HEK293 (cell line): ENCODE measurements at regions not wholly inside any gene's neighbourhood (a gene's known extent, or its start where the extent isn't known, plus 50 kb on each side); places are given as distances from the start of the nearest gene placed in this dataset.

Source experiments
- CTCF ChIA-PET: fragments of 350-600 bp; formaldehyde crosslinking; extraction: SDS; loops from one replicate; lab custom pipeline; 2021; ENCODE audit warnings: antibody characterized with exemption; lab: Yijun Ruan, JAX
- POLR2A ChIA-PET: fragments of 300-600 bp; formaldehyde crosslinking; extraction: SDS; loops from one replicate; lab custom pipeline; 2020; ENCODE audit warnings: antibody characterized with exemption, inconsistent platforms; lab: Yijun Ruan, JAX
- H3K27ac ChIP-seq: fragments of 200-500 bp; sonication (Bioruptor generic); 2 replicates; pipeline ENCODE4 v1.5.1; 2014; ENCODE audit warnings: low read depth, low read length, control low read depth, inconsistent platforms; ENCODE audit errors: extremely low read depth
- H3K36me3 ChIP-seq, 2 experiments: fragments of 200-500 bp in 1 of 2; sonication (Bioruptor generic) in 1 of 2; 1 replicate in 1 of 2; 2 replicates in 1 of 2; pipeline ENCODE4 v1.5.1; 2014 to 2017; ENCODE audit warnings: inconsistent platforms in 2 of 2, low read length in 2 of 2; ENCODE audit not compliant: control insufficient read depth in 2 of 2, insufficient read depth in 1 of 2
- H3K4me1 ChIP-seq: fragments of 200-500 bp; sonication (Bioruptor generic); 2 replicates; pipeline ENCODE4 v1.5.1; 2014; ENCODE audit warnings: mild to moderate bottlenecking, low read length, inconsistent platforms; ENCODE audit not compliant: control insufficient read depth, insufficient read depth
- H3K4me3 ChIP-seq: 2 replicates; pipeline ENCODE4 v1.5.1; 2011; ENCODE audit warnings: low read depth, mild to moderate bottlenecking, control low read depth, low read length, moderate library complexity
- H3K9me3 ChIP-seq: fragments of 200-500 bp; sonication (Bioruptor generic); 2 replicates; pipeline ENCODE4 v1.5.1; 2014; ENCODE audit warnings: low read depth, low read length, inconsistent platforms; ENCODE audit not compliant: control insufficient read depth, insufficient read depth
- HOXD13 ChIP-seq: sonication (generic); formaldehyde crosslinking; IDR thresholded peaks from 2 replicates; pipeline ENCODE4 v1.8.0; 2022; ENCODE audit warnings: missing genetic modification reagents, borderline replicate concordance
- SP7 ChIP-seq: fragments of 450-650 bp; formaldehyde crosslinking; IDR thresholded peaks from 2 replicates; pipeline ENCODE4 v1.5.1; 2016; ENCODE audit warnings: missing biosample characterization, missing genetic modification characterization
- YY1 ChIP-seq: fragments of 450-650 bp; formaldehyde crosslinking; IDR thresholded peaks from 2 replicates; pipeline ENCODE4 v1.5.1; 2018; ENCODE audit warnings: missing biosample characterization, missing genetic modification characterization
- ZBTB10 ChIP-seq: fragments of 450-650 bp; formaldehyde crosslinking; IDR thresholded peaks from 2 replicates; pipeline ENCODE4 v1.5.1; 2016; ENCODE audit warnings: missing biosample characterization, missing genetic modification characterization
- ZBTB21 ChIP-seq: fragments of 450-650 bp; formaldehyde crosslinking; IDR thresholded peaks from 2 replicates; pipeline ENCODE4 v1.5.1; 2017; ENCODE audit warnings: missing biosample characterization, missing genetic modification characterization
- ZFHX2 ChIP-seq: fragments of 450-650 bp; formaldehyde crosslinking; conservative IDR thresholded peaks from 2 replicates; pipeline ENCODE4 v1.5.1; 2016; ENCODE audit warnings: missing biosample characterization, missing genetic modification characterization
- ZFP3 ChIP-seq: fragments of 450-650 bp; formaldehyde crosslinking; IDR thresholded peaks from 2 replicates; pipeline ENCODE4 v1.5.1; 2016; ENCODE audit warnings: low read depth, missing biosample characterization, missing genetic modification characterization
- ZFP69B ChIP-seq: fragments of 450-650 bp; formaldehyde crosslinking; IDR thresholded peaks from 2 replicates; pipeline ENCODE4 v1.5.1; 2016; ENCODE audit warnings: missing biosample characterization, missing genetic modification characterization
- ZNF148 ChIP-seq: fragments of 450-650 bp; formaldehyde crosslinking; IDR thresholded peaks from 2 replicates; pipeline ENCODE4 v1.5.0; 2017; ENCODE audit warnings: missing biosample characterization, missing genetic modification characterization, borderline replicate concordance
- ZNF174 ChIP-seq: fragments of 450-650 bp; formaldehyde crosslinking; IDR thresholded peaks from 2 replicates; pipeline ENCODE4 v1.5.0; 2017; ENCODE audit warnings: missing biosample characterization, mild to moderate bottlenecking, missing genetic modification characterization
- ZNF18 ChIP-seq: fragments of 450-650 bp; formaldehyde crosslinking; IDR thresholded peaks from 2 replicates; pipeline ENCODE4 v1.5.1; 2016; ENCODE audit warnings: missing biosample characterization, missing genetic modification characterization
- ZNF223 ChIP-seq: fragments of 450-650 bp; formaldehyde crosslinking; IDR thresholded peaks from 2 replicates; pipeline ENCODE4 v1.5.1; 2016; ENCODE audit warnings: missing biosample characterization, missing genetic modification characterization
- ZNF302 ChIP-seq: fragments of 450-650 bp; formaldehyde crosslinking; IDR thresholded peaks from 2 replicates; pipeline ENCODE4 v1.5.1; 2016; ENCODE audit warnings: missing biosample characterization, missing genetic modification characterization, low read depth
- ZNF354C ChIP-seq: fragments of 450-650 bp; formaldehyde crosslinking; IDR thresholded peaks from 2 replicates; pipeline ENCODE4 v1.5.1; 2016; ENCODE audit warnings: missing biosample characterization, missing genetic modification characterization, low read depth, borderline replicate concordance
- ZNF558 ChIP-seq: fragments of 450-650 bp; formaldehyde crosslinking; IDR thresholded peaks from 2 replicates; pipeline ENCODE4 v1.5.1; 2016; ENCODE audit warnings: missing biosample characterization, missing genetic modification characterization
- ZNF571 ChIP-seq: fragments of 450-650 bp; formaldehyde crosslinking; IDR thresholded peaks from 2 replicates; pipeline ENCODE4 v1.5.0; 2017; ENCODE audit warnings: missing biosample characterization, missing genetic modification characterization
- ZNF645 ChIP-seq: fragments of 450-650 bp; formaldehyde crosslinking; IDR thresholded peaks from 2 replicates; pipeline ENCODE4; 2016; ENCODE audit warnings: missing biosample characterization, missing genetic modification characterization
- ZSCAN23 ChIP-seq: fragments of 450-650 bp; formaldehyde crosslinking; IDR thresholded peaks from 2 replicates; pipeline ENCODE4 v1.5.1; 2016; ENCODE audit warnings: missing biosample characterization, missing genetic modification characterization
- ZSCAN4 ChIP-seq: fragments of 450-650 bp; formaldehyde crosslinking; IDR thresholded peaks from 2 replicates; pipeline ENCODE4 v1.5.1; 2017; ENCODE audit warnings: missing biosample characterization, missing genetic modification characterization

GRCh38 chr20:53707371-53708055, 113.9 kb upstream of the ZNF217 start:
- POLR2A ChIA-PET: interaction anchor here (0.7 kb wide), 1 partner anchor 192 kb away, joined by 3 read pairs; no protein-coding TSS in a partner anchor

More at GRCh38 chr20:53707371-53708055, 113.9 kb upstream of the ZNF217 start:
- Histone ChIP-seq H3K36me3 (no peaks in the 10 kb centered on the region), H3K27ac (no peak overlapping the region), H3K4me1 (no peaks in the 10 kb centered on the region), H3K9me3 (no peaks in the 10 kb centered on the region), H3K4me3 (no peak overlapping the region)
- peak; percentile 55; the same call in 1 of the 2 replicates for TF ChIP-seq ZNF18 (tag by site-specific recombination)
- TF ChIP-seq ZBTB10 (tag by site-specific recombination): peak; percentile 24; the same call in 1 of the 2 replicates
- TF ChIP-seq YY1 (tag by site-specific recombination): no peak
- no peak for TF ChIP-seq HOXD13 (CRISPR knock-in tag)
- TF ChIP-seq ZSCAN23 (tag by site-specific recombination): 0 out of 2 replicates have a peak, but pooled peaks have one; percentile 28
- TF ChIP-seq ZSCAN4 (tag by site-specific recombination): peak; percentile 99
- no peak for TF ChIP-seq ZBTB21
- 0 out of 2 replicates have a peak, but pooled peaks have one; percentile 5 for TF ChIP-seq ZFHX2 (tag by site-specific recombination)
- TF ChIP-seq ZNF174: no peak
- no peak for TF ChIP-seq ZNF223 (tag by site-specific recombination)
- no peak for TF ChIP-seq ZNF302 (tag by site-specific recombination)
- TF ChIP-seq ZFP3 (tag by site-specific recombination): no peak
- TF ChIP-seq ZNF645: 0 out of 2 replicates have a peak, but pooled peaks have one; percentile 56
- TF ChIP-seq ZNF558 (tag by site-specific recombination): no peak
- TF ChIP-seq SP7 (tag by site-specific recombination): peak; percentile 47
- TF ChIP-seq ZNF571 (tag by site-specific recombination): no peak
- no peak for TF ChIP-seq ZNF148
- TF ChIP-seq ZNF354C (tag by site-specific recombination): no peak
- TF ChIP-seq ZFP69B: no peak
- CTCF ChIA-PET: interaction anchor here (1.0 kb wide), 2 partner anchors 28 to 207 kb away, joined by 3 to 4 read pairs; no protein-coding TSS in a partner anchor
